Stomach smooth muscle (tissue), 2 donors: ENCODE measurements at regions not wholly inside any gene's neighbourhood (a gene's known extent, or its start where the extent isn't known, plus 50 kb on each side); places are given as distances from the start of the nearest gene placed in this dataset.

ENCODE experiments used
- H3K27ac ChIP-seq: one replicate; pipeline ENCODE4 v1.7.0; 2013; ENCODE audit warnings: mild to moderate bottlenecking, low read length, inconsistent platforms
- H3K27me3 ChIP-seq, 2 donors: one replicate each; pipeline ENCODE4 v1.7.0; 2013; ENCODE audit warnings: low read length in 2 of 2; ENCODE audit not compliant: insufficient read depth in 2 of 2, control insufficient read depth in 1 of 2
- H3K36me3 ChIP-seq, 2 donors: one replicate each; pipeline ENCODE4 v1.7.0; 2013; ENCODE audit warnings: low read length in 2 of 2; ENCODE audit not compliant: control insufficient read depth in 2 of 2, insufficient read depth in 2 of 2
- H3K4me1 ChIP-seq: one replicate; pipeline ENCODE4 v1.7.0; 2013; ENCODE audit warnings: low read length; ENCODE audit not compliant: control insufficient read depth, insufficient read depth
- H3K4me3 ChIP-seq, 2 donors: one replicate each; pipeline ENCODE4 v1.7.0; 2013; ENCODE audit warnings: low read length in 2 of 2
- H3K9ac ChIP-seq, 2 donors: one replicate each; pipeline ENCODE4 v1.7.0; 2013; ENCODE audit warnings: low read length in 2 of 2, mild to moderate bottlenecking in 1 of 2
- H3K9me3 ChIP-seq, 2 donors: one replicate each; pipeline ENCODE4 v1.7.0; 2013; ENCODE audit warnings: low read length in 2 of 2; ENCODE audit not compliant: control insufficient read depth in 2 of 2
- donor health status: healthy.
- donor health status: Pancreatic carcinoma.

DNA sequence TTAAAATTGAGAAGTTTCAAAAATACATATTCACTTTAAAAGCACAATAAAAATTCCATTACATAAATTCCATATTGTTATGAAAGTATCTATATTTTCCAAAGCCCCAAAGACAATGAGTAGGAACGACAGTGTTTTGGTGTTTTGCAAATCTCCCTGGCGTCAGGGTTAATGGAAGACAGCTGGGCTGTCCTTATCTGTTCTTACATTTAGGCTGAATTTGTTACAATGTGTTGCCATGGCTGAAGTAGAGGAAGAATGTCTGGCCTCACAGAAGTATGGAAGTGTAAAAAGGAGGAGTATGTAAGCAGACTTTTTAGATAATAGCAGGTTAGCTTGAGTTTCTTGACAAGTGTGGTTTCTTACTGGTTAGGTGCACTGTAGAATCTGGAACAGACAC is 124.4 kb upstream of the SPATA13 start:
- H3K4me1 ChIP-seq = peaks cover 34% of the 10 kb centered on the region
- H3K9me3 ChIP-seq = no peaks in the 10 kb centered on the region
- no peaks in the 10 kb centered on the region for H3K27me3 ChIP-seq
- no peaks in the 10 kb centered on the region for H3K36me3 ChIP-seq
- H3K4me3 ChIP-seq = no peak overlapping the region
- H3K27ac ChIP-seq = no peak overlapping the region
- no peak overlapping the region for H3K9ac ChIP-seq

DNA sequence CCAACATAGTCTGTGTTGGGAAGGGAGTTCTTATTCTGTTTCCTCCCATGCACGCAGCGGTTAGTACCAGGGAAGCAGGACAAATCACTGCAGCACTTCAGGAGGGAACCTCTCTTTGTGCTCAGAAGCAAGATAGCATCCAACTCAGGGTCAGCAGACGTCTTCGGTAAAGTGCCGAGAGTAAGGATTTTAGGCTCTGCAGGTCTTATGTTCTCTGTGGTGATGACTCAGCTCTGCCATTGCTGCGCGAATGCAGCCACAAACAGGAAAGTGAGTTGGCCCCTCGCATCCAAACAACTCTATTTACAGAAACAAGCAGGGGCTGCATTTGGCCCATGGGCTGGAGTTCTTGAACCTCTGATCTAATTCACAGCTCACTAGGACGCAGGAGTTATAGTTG is 122.1 kb upstream of the SPATA13 start:
- Histone ChIP-seq H3K9ac (no peak overlapping the region), H3K27ac (no peak overlapping the region), H3K27me3 (no peaks in the 10 kb centered on the region), H3K4me3 (no peak overlapping the region), H3K36me3 (no peaks in the 10 kb centered on the region), H3K4me1 (peaks cover 21% of the 10 kb centered on the region), H3K9me3 (no peaks in the 10 kb centered on the region)

DNA sequence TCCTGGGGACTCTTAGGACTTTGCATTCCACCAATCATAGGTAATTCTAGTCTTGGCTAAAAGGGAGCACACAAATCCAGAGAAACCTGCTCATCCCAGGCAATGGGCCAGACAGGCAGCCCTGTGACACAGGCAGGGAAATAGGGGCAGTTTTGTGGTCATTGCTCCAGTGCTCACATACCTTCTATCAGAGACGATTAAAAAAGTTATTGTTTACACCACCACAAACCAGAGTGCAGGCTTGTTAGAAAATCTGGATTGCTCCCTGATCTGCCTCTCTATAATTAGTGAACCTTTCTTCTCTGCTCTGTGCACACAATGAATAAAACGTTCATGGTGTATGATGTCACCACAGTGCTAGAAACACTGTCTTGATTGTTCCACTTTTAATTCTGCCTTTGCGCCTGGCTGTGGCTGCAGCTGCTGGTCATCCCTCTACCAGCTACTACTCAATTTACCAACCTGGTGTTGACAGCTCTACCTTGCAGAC is 121.6 kb upstream of the SPATA13 start:
- Histone ChIP-seq H3K4me1 (peaks cover 18% of the 10 kb centered on the region), H3K9ac (no peak overlapping the region), H3K27ac (no peak overlapping the region), H3K27me3 (no peaks in the 10 kb centered on the region), H3K36me3 (no peaks in the 10 kb centered on the region), H3K4me3 (no peak overlapping the region), H3K9me3 (no peaks in the 10 kb centered on the region)

DNA sequence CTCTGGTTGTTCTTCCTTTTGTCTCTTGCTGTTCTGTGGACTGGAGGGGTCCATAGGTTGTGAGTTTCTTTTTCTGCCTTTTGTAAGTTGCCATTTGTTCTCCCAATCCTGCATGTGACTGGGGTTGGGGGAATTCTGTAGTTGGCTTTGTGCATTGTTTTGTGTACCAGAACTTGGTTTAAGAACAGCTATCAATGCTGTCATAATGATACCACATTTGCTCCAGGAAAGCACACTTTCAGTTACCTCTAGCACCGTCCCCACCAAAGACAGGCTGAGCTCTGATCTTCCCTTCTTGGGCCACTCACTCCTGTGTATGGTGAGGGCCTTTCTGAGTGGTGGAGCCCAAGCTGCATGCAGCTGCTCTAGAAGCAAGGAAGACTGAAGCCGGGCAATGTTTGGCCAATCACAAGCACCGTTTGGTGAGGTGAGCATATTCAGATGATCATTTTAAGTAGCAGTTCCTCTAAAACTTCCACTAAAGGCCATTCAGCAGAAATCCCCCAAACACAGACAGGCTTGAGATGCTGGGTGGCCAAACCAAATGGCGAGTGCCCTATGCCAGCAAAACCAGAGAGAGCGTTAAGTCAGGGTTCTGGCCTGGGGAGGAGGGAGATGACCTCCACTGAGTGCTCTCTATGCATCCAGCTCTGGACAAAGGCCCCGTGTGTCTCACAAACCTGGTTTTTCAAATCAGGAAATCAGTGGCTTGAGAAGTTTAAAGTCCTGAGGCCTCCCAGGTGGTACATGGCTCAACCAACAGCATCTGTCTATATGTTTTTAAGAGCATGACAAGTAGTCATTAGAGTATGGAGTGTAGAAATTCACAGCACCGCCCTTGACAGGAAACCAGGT is 120.7 kb upstream of the SPATA13 start:
- Histone ChIP-seq H3K9me3 (no peaks in the 10 kb centered on the region), H3K4me1 (peaks cover 10% of the 10 kb centered on the region), H3K27ac (no peak overlapping the region), H3K27me3 (no peaks in the 10 kb centered on the region), H3K4me3 (no peak overlapping the region), H3K36me3 (no peaks in the 10 kb centered on the region), H3K9ac (no peak overlapping the region)

DNA sequence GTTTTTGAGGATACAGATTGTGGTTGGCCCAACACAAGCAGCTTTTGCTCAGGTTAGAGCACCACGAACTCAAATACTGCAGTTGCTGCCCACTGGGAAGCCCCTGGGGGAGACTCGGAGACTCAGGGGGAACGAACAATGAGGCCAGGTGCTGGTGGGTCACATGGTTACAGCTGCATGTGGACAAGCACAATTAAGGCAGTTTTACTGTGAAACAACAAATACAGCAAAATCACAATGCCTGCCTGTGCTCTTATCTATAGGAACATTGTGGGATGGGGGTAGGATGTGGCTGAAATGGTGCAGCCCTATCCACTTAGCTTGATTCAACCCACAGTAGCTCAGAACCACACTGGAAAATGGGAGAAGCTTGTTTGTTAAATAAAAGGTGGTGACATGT is 119.7 kb upstream of the SPATA13 start:
- no peaks in the 10 kb centered on the region for H3K9me3 ChIP-seq
- H3K36me3 ChIP-seq = no peaks in the 10 kb centered on the region
- H3K9ac ChIP-seq = no peak overlapping the region
- no peak overlapping the region for H3K4me3 ChIP-seq
- no peaks in the 10 kb centered on the region for H3K27me3 ChIP-seq
- no peak overlapping the region for H3K27ac ChIP-seq
- H3K4me1 ChIP-seq = peaks cover 16% of the 10 kb centered on the region

DNA sequence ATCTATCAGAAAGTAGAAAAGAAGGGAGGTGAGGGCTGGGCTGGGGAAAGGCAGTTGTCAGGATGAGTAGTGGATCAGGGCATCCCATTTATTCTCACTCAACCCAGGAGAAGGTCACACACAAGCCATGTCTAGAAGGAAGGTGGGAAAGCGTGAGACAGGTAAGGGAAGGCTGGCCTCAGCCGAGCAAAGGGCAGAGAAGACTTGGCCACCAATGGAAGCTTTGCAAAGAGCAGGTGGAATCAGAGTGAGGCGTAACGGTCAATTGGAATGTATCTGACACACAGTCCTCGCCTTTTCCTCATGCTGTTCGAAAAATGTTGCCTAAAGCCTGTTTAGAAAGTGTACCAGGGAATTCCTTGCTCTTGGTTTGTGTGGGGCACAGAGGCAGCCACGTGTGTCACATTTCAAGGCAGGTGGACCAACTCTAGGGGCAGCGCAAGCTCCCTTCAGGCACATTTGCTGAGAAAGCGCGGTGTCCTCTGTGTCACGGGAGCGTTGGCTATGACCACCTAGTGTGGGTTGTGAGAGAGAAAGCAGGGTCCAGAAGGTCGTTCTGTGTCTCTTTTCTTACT is 118.8 kb upstream of the SPATA13 start:
- no peak overlapping the region for H3K4me3 ChIP-seq
- no peak overlapping the region for H3K9ac ChIP-seq
- H3K27me3 ChIP-seq = no peaks in the 10 kb centered on the region
- peaks cover 0 to under 1% of the 10 kb centered on the region in 2 donors for H3K9me3 ChIP-seq
- H3K36me3 ChIP-seq = no peaks in the 10 kb centered on the region
- no peak overlapping the region for H3K27ac ChIP-seq
- H3K4me1 ChIP-seq = peaks cover 11% of the 10 kb centered on the region

DNA sequence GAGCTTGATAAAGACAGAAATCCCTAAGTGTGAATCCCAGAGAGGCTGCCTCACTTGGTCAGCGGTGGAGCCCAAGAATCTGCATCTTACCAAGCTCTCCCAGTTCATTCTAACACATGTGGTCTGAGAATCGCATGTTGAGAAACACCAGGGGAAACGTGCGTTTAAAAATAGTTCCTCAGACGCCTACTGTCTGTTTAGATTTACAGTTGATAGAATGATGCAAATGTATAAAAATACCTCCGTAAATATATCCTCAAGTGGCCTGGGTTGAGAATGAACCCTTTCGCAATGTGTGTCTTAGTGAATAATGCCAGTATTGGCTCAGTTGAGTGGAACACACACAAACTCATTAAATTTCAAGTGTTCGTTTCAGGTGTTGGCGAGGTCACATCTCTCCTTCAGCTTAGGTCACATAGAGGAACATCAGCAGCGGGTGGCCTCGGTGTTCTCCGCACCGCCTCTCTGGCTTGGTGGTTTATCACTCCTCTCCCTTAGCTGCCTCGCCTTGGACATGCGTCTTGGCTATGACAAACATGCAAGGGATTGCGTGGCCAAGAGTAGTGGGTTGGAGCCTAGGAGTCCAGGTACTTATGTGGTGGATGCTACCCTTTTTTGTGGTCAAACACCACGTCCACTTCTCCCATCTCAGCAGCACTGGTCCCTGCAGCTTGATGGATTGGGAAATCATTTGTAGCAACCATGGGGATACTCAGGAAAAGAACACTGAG is 117.6 kb upstream of the SPATA13 start:
- Histone ChIP-seq H3K9me3 (peaks cover 0 to 4% of the 10 kb centered on the region in 2 donors), H3K4me1 (peaks cover 11% of the 10 kb centered on the region), H3K36me3 (no peaks in the 10 kb centered on the region), H3K27me3 (no peaks in the 10 kb centered on the region), H3K9ac (no peak overlapping the region), H3K27ac (no peak overlapping the region), H3K4me3 (no peak overlapping the region)

DNA sequence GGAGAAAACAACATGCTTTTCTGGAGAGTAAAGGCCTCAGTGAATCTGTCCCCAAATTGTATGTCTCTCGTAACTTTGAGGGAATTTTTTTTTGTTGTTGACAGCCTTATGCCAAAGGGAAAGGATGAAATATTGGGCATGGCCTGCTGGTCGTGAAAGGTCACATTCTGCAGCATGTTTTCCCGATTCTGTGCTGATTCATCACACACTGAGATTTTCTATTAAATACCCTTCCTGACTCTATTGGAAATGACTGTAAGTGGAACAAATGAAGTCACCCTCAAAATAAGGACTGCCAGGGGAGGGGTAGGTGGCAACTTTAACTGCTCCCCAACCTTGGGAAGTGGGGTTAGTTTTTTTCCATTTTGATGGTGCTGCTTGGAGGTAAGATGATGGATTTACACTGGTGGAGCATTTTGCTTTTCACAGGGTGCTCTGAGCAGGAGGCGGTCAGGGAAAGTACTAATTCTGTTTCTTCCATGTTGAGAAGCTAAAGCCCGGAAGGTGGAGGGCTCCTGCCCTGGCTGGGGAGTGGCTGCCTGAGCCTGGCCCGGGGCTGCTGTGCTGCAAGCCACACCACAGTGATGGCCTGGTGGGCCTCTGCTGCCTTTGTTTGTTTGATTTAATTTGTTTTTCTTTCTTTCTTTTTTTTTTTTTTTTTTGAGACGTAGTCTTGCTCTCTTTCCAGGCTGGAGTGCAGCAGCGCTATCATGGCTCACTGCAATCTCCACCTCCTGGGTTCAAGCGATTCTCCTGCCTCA is 116.8 kb upstream of the SPATA13 start:
- Histone ChIP-seq H3K9ac (no peak overlapping the region), H3K27ac (no peak overlapping the region), H3K27me3 (no peaks in the 10 kb centered on the region), H3K4me1 (peaks cover 11% of the 10 kb centered on the region), H3K36me3 (no peaks in the 10 kb centered on the region), H3K4me3 (no peak overlapping the region), H3K9me3 (peaks cover 0 to 4% of the 10 kb centered on the region in 2 donors)

DNA sequence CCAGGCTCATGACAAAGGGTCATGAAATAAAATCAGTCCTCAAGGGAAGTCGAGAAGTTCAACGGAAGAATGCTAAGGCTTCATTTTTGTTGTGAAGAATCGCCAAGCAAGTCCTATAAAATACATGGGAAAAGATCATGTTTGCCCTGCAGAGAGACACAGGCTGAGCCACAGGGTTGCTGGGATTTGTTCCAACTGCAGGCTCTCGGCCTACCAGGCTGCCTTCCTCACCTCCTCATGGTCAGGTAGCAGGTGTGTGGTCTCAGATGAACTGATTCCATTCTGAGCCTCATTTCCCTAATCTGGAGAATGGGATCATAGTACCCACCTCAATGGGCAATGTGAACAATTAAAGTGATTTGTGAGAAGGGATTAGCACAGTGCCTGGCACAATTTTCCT is 114.9 kb upstream of the SPATA13 start:
- no peaks in the 10 kb centered on the region for H3K27me3 ChIP-seq
- H3K27ac ChIP-seq = no peak overlapping the region
- H3K9me3 ChIP-seq = peaks cover 0 to 4% of the 10 kb centered on the region in 2 donors
- H3K9ac ChIP-seq = no peak overlapping the region
- no peaks in the 10 kb centered on the region for H3K36me3 ChIP-seq
- H3K4me3 ChIP-seq = no peak overlapping the region
- H3K4me1 ChIP-seq = peaks cover 12% of the 10 kb centered on the region

DNA sequence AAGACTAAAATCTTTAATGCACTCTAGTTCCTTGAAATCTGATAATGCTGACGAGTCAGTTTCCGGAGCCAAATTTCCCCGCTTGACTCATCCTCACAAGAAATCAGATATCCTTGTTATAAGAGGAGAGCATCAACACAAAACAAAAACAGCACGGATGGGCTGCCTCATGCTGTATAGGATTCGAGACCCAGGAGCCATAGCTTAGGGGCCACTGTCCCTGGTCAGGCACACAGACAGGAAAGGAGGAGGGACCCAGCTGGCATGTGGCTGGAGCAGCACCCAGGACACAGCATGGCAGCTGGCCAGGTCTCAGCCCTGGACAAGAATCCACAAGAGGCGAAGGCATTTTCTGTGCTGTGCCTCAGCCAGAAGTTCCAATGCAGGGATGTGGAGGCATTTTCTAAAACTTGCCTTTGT is 110.2 kb upstream of the SPATA13 start:
- peak overlapping the region; percentile 37 for H3K27ac ChIP-seq

More for the DNA sequence above, 110.2 kb upstream of the SPATA13 start:
- Histone ChIP-seq H3K27me3 (no peaks in the 10 kb centered on the region), H3K9me3 (peaks cover 0 to 4% of the 10 kb centered on the region in 2 donors), H3K36me3 (no peaks in the 10 kb centered on the region), H3K4me3 (peak overlapping the region in 1 of 2 donors; percentile 47), H3K4me1 (peaks cover 29% of the 10 kb centered on the region), H3K9ac (no peak overlapping the region)
